ENCODE measurements at regions not wholly inside any gene's neighbourhood (a gene's known extent, or its start where the extent isn't known, plus 50 kb on each side); places are given as distances from the start of the nearest gene placed in this dataset.

DNA sequence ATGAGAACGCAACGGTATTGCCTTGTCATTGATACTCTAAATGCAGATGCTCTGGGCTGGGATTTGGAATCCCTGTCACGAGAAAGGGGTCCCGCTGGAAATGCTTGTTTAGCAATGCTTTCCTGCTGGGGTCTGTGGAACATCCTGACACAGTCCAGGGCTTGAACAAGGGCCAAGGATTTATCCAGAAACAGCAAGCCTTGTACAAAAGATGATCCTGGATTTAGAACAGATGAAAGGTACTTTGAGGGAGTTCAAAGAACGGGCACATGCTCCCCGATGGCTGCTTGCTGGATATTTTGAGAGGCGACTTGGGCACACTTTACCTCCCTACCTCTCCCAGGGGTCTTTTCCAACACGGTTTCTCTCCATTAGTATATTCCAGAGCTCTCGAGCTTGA lies 108.1 kb upstream of the CELF4 start:
- 40% methylated on average over 9 of the region's 9 CpGs for WGBS
- no peak for DNase-seq (ENCODE audit: extremely low spot score)
- no peak overlapping the region for H3K4me3 ChIP-seq (ENCODE audit: low read depth, low read length)

GRCh38 chr18:37672932-37673595 lies 107.5 kb upstream of the CELF4 start:
- Histone ChIP-seq H3K4me1 (ENCODE audit: insufficient read depth) (no peaks in the 10 kb centered on the region), H3K27ac (ENCODE audit: low read depth) (no peak overlapping the region), H3K36me3 (ENCODE audit: insufficient read depth) (no peaks in the 10 kb centered on the region), H3K4me3 (ENCODE audit: low read depth, low read length) (no peak overlapping the region)
- no peak for DNase-seq (ENCODE audit: extremely low spot score)
- 43% methylated on average over 3 of the region's 3 CpGs for WGBS

More for the DNA sequence above, 108.1 kb upstream of the CELF4 start:
- no peaks in the 10 kb centered on the region for H3K36me3 ChIP-seq (ENCODE audit: insufficient read depth)
- no peaks in the 10 kb centered on the region for H3K4me1 ChIP-seq (ENCODE audit: insufficient read depth)
- H3K27ac ChIP-seq (ENCODE audit: low read depth): no peak overlapping the region

DNA sequence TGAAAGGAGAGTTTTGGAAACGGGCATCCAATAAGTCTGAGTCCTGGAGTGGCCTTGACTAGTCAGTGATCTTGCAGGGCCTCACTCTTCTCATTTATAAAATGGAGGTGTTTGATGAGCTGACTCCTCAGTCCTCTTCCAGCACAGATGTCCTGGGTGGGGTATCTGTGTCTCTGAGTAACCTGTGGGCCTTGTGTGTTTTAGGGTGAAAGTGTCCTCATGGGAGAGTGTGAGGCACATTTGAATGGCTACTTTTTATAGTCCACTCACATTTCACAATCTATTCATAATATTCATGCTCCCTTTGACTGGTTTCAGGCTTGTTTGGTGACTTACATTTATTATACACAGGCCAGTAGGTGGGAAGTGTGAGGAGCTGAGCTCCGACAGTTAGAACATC lies 106.4 kb upstream of the CELF4 start:
- no peak for DNase-seq (ENCODE audit: extremely low spot score)
- Histone ChIP-seq H3K27ac (ENCODE audit: low read depth) (no peak overlapping the region), H3K4me3 (ENCODE audit: low read depth, low read length) (no peak overlapping the region), H3K4me1 (ENCODE audit: insufficient read depth) (no peaks in the 10 kb centered on the region), H3K36me3 (ENCODE audit: insufficient read depth) (no peaks in the 10 kb centered on the region)
- WGBS: 88% methylated on average over 2 of the region's 2 CpGs

DNA sequence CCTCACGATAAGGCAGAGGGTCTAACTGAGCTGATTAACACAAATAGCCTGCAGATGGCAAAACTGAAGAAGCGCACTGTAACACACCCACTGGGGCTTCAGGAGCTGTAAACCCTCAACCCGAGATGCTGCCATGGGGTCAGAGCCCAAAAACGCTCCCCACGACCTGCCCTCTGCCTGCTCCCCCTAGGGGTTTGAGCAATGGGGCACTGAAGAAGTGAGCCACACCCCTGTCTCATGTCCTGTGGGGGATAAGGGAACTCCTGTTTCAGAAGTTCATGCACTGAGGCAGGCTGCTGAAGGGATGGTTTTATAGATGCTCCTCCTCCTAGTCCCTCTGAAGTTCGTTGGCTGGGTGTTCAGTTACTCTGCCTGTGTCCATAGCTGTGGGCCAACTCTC lies 105.9 kb upstream of the CELF4 start:
- WGBS: 86% methylated on average over 6 of the region's 6 CpGs
- no peak for DNase-seq (ENCODE audit: extremely low spot score)
- Histone ChIP-seq H3K27ac (ENCODE audit: low read depth) (no peak overlapping the region), H3K4me1 (ENCODE audit: insufficient read depth) (no peaks in the 10 kb centered on the region), H3K36me3 (ENCODE audit: insufficient read depth) (no peaks in the 10 kb centered on the region), H3K4me3 (ENCODE audit: low read depth, low read length) (no peak overlapping the region)

DNA sequence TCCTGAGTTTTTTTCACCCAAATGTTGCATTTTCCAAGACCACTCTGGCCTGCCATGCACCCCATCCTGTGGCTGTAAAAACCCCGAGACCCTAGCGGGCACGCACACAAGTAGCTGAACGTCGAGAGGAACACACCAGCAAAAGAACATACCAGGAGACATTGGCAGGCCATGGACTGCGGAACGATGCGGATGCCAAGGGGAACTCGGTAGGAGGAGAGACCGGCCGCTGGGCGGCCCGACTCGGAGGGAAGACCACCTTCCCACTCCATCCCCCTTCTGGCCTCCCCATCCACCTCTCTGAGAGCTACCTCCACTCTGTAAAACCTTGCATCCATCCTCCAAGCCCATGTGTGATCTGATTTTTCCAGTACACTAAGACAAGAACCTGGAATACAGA lies 105.5 kb upstream of the CELF4 start:
- no peak overlapping the region for H3K4me3 ChIP-seq (ENCODE audit: low read depth, low read length)
- no peaks in the 10 kb centered on the region for H3K4me1 ChIP-seq (ENCODE audit: insufficient read depth)
- no peak for DNase-seq (ENCODE audit: extremely low spot score)
- H3K27ac ChIP-seq (ENCODE audit: low read depth): no peak overlapping the region
- H3K36me3 ChIP-seq (ENCODE audit: insufficient read depth): no peaks in the 10 kb centered on the region
- 97% methylated on average over 14 of the region's 14 CpGs for WGBS

- H3K36me3 ChIP-seq (ENCODE audit: insufficient read depth): no peaks in the 10 kb centered on the region
- no peaks in the 10 kb centered on the region for H3K4me1 ChIP-seq (ENCODE audit: insufficient read depth)
- 95% methylated on average over 17 of the region's 17 CpGs for WGBS
- DNase-seq (ENCODE audit: extremely low spot score): no peak
- H3K4me3 ChIP-seq (ENCODE audit: low read depth, low read length): no peak overlapping the region
- H3K27ac ChIP-seq (ENCODE audit: low read depth): no peak overlapping the region
Measured at GRCh38 chr18:37669991-37670534, 104.5 kb upstream of the CELF4 start.

- Histone ChIP-seq H3K4me3 (ENCODE audit: low read depth, low read length) (no peak overlapping the region), H3K27ac (ENCODE audit: low read depth) (no peak overlapping the region), H3K36me3 (ENCODE audit: insufficient read depth) (no peaks in the 10 kb centered on the region), H3K4me1 (ENCODE audit: insufficient read depth) (no peaks in the 10 kb centered on the region)
- DNase-seq (ENCODE audit: extremely low spot score): no peak
- WGBS: 61% methylated on average over 15 of the region's 15 CpGs
Measured at GRCh38 chr18:37668971-37669747, 103.6 kb upstream of the CELF4 start.

- Histone ChIP-seq H3K36me3 (ENCODE audit: insufficient read depth) (no peaks in the 10 kb centered on the region), H3K4me3 (ENCODE audit: low read depth, low read length) (no peak overlapping the region), H3K27ac (ENCODE audit: low read depth) (no peak overlapping the region), H3K4me1 (ENCODE audit: insufficient read depth) (no peaks in the 10 kb centered on the region)
- WGBS: 59% methylated on average over 1 of the region's 1 CpG
- DNase-seq (ENCODE audit: extremely low spot score): no peak
Measured at GRCh38 chr18:37667836-37668235, 102.2 kb upstream of the CELF4 start.

GRCh38 chr18:37666991-37667390 lies 101.4 kb upstream of the CELF4 start:
- DNase-seq (ENCODE audit: extremely low spot score): no peak
- no peaks in the 10 kb centered on the region for H3K36me3 ChIP-seq (ENCODE audit: insufficient read depth)
- no peak overlapping the region for H3K27ac ChIP-seq (ENCODE audit: low read depth)
- H3K4me1 ChIP-seq (ENCODE audit: insufficient read depth): no peaks in the 10 kb centered on the region
- WGBS: 33% methylated on average over 1 of the region's 1 CpG
- no peak overlapping the region for H3K4me3 ChIP-seq (ENCODE audit: low read depth, low read length)

- WGBS: 71% methylated on average over 2 of the region's 2 CpGs
- no peak overlapping the region for H3K4me3 ChIP-seq (ENCODE audit: low read depth, low read length)
- no peak for DNase-seq (ENCODE audit: extremely low spot score)
- no peak overlapping the region for H3K27ac ChIP-seq (ENCODE audit: low read depth)
- no peaks in the 10 kb centered on the region for H3K4me1 ChIP-seq (ENCODE audit: insufficient read depth)
- H3K36me3 ChIP-seq (ENCODE audit: insufficient read depth): no peaks in the 10 kb centered on the region
Measured at GRCh38 chr18:37666451-37666850, 100.9 kb upstream of the CELF4 start.

DNA sequence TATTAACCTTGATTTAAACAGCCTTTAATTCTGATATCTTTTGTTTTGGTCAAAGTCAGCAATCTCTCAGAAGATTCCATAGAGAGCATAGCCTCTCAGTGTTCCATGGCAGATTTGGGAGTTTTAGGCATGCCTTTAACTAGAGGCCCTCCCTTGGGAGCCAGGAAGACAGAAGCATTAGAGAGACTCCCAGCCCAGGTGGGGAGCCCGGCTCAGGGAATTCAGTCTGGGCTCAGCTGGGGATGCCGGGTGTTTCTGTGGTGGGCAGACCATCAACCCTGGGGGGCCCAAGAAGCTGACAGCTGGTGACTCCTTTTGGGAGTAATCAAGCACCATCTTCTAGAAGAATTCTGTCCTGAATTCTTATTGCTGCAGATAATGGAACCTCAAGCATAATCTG lies 99.7 kb upstream of the CELF4 start:
- no peak overlapping the region for H3K27ac ChIP-seq (ENCODE audit: low read depth)
- H3K36me3 ChIP-seq (ENCODE audit: insufficient read depth): no peaks in the 10 kb centered on the region
- no peak for DNase-seq (ENCODE audit: extremely low spot score)
- no peak overlapping the region for H3K4me3 ChIP-seq (ENCODE audit: low read depth, low read length)
- 86% methylated on average over 2 of the region's 2 CpGs for WGBS
- no peaks in the 10 kb centered on the region for H3K4me1 ChIP-seq (ENCODE audit: insufficient read depth)

GRCh38 chr18:37663446-37663845 lies 97.8 kb upstream of the CELF4 start:
- H3K36me3 ChIP-seq (ENCODE audit: insufficient read depth): no peaks in the 10 kb centered on the region
- DNase-seq (ENCODE audit: extremely low spot score): no peak
- H3K27ac ChIP-seq (ENCODE audit: low read depth): no peak overlapping the region
- WGBS: 82% methylated on average over 2 of the region's 2 CpGs
- H3K4me1 ChIP-seq (ENCODE audit: insufficient read depth): no peaks in the 10 kb centered on the region
- H3K4me3 ChIP-seq (ENCODE audit: low read depth, low read length): no peak overlapping the region

DNA sequence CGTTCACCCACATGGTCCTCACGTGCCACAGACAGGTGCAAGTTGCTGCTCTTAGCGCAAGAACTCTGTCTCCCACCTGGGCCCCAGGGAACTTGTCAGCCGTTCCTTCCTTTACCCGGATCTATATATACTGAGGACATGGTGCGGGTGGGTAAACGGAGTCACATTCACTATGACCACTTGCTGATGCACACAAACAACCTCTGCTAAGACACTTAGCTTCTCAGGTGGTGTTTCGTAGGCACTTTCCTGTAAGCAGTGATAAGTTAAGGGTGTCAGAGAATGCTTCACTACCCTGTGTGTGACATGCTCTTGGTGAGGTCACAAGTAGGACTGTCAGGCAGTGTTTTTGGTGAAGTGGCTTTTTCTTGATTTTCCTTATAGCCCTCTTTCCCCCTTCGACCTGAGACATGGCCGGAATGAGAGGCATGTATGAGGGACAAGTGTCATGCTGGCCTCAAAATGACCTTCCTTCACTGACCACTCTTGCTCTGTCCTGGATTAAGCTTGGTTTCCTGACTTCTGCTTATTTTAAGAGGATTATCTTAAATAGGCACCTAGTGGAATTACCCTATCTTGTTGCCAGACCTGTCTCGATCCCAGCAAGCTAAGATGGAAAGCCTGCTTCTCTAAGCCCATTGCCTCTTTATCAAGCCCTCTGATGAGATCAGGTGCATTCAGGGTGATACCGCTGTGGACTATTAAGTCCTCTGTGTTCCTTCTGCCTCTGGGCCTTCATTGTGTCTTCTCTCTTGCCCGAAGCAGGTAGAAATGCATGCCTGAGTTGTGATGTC lies 97.1 kb upstream of the CELF4 start:
- H3K4me1 ChIP-seq (ENCODE audit: insufficient read depth): no peaks in the 10 kb centered on the region
- no peaks in the 10 kb centered on the region for H3K36me3 ChIP-seq (ENCODE audit: insufficient read depth)
- H3K27ac ChIP-seq (ENCODE audit: low read depth): no peak overlapping the region
- H3K4me3 ChIP-seq (ENCODE audit: low read depth, low read length): no peak overlapping the region
- DNase-seq (ENCODE audit: extremely low spot score): no peak
- WGBS: 89% methylated on average over 13 of the region's 13 CpGs
